ENCODE measurements at regions not wholly inside any gene's neighbourhood (a gene's known extent, or its start where the extent isn't known, plus 50 kb on each side); places are given as distances from the start of the nearest gene placed in this dataset.
A peak's percentile ranks its signal among the peaks of the same experiment; 100 is the strongest.
"Not testable (repeated sequence)": the region's sequence is repeated elsewhere in the genome, so short reads cannot be mapped to it uniquely, and the experiment has no call there.

DNA sequence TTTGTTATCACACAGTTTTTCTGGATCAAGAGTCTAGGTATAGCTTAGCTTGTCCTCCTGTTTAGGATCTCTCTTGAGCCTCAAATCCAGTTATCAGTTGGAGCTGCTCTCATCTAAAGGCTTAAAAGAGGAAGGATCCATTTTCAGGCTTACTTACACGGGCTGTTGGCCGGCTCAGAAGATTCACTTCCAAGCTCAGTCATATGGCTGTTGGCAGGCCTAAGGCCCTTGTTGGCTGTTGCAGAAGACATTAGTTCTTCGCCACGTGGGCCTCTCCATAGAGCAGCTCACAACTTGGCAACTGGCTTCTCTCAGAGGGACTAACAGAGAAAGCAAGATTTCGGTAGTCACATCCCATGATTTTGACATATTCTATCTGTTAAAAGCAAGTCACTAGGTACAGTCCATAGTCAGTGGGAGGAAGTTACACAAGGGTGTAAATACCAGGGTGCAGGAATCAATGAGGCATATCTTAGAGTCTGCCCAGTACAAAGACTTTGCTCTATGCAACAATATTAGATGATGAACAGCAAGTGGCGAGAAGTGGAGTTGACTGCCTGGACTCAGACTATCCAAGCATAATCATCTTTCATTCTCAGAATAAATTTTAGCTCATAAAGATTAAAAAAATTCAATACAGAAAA is 280.1 kb upstream of the MBL2 start:
- no peak for DNase-seq

- DNase-seq, result no peak
These were observed 272.7 kb upstream of the MBL2 start for GRCh38 chr10:53045315-53045714.

DNA sequence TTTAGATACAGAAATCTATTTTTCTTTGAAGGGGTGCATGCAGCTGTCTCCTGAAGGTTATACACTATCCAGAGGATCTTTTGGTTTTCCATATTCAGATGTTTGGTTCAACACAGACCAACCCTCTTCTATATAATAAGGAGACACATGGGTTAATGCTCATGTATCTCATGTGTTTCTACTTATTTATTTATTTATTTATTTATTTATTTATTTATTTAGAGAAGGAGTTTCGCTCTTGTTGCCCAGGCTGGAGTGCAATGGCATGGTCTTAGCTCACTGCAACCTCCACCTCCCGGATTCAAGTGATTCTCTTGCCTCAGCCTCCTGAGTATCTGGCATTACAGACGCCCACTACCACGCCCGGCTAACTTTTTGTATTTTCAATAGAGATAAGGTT is 263.2 kb upstream of the MBL2 start:
- not testable (repeated sequence) for DNase-seq

DNA sequence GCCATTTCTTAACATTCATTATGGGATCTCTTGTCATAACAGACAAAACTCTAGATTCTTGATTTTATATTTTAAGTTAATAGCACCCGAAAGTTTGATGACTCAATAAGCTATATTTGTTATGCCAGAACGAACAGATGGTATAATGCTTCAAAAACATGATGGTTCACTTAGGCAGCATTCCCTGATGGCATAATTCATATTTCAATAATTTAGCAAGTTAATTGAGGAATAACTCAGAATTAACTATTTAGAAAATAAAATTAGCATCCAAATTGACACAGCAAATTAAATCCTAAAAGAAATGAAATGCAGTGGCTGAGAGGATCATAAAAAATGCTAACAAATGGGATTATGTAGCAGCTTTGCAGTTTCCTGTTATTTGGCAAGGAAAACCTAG is 260.8 kb upstream of the MBL2 start:
- no peak for DNase-seq

- DNase-seq, result peak; percentile 2 to 42
These were observed 257.6 kb upstream of the MBL2 start for GRCh38 chr10:53029872-53030849.

DNA sequence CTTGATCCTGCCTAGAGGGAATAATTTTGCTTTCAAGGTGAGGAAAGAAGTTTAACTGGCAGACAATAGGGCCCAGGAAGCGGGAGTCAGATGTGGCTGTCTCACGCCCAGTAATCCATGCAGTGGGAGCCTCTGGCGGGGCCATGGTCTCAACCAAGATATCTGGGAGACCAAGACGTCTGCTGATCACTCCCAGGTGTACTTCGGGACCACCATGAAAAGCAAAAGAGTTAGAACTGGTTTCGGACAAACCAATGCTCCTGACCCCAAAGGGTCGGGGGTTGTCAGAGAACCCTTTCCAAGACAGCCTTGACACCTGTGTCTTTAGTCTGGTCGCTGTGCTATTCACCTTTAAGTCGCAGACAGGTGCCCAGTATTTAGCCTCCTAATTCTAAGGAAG is 256.9 kb upstream of the MBL2 start:
- DNase-seq, result no peak

DNA sequence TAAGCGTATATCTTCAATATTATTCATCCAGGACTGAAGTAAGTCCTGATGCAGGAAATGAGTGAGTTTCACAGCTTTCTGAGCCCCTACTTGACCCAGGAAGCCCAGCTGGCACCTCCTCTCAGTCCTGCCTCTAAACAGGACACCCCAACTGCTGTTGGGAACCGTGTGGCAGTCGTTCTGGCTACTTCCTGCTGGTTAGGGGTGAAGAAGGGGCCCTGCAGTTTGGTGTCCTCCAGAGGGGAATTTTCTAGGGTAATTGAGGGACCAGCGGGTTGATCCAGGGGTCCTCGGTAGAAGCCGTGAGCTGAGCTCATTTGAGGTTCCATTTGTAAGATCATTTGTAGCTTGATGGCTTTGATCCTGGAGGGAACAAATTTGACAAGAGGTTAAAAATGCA is 253.2 kb upstream of the MBL2 start:
- DNase-seq, result not testable (repeated sequence)

- DNase-seq, result no peak
These were observed 252.7 kb upstream of the MBL2 start for GRCh38 chr10:53025172-53025711.

DNA sequence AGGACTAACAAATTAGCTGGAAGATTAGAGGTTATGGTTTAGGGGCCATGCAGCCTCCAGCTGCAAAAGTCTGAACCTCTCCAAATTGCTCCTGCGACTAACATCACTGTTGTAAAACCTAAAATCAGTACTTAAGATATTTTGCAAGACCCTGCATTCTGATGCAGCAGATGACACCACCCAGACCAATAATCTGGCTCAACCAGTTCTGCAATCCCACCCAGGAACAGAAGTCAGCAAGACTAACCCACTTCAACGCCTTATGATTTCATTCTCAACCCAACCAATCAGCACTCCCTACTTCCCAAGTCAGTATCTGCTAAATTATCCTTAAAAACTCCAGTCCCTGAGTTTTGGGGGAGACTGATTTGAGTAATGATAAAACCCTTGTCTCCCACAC is 250.8 kb upstream of the MBL2 start:
- no peak for DNase-seq

GRCh38 chr10:53022611-53023088 is 250.1 kb upstream of the MBL2 start:
- DNase-seq, result no peak

GRCh38 chr10:53013201-53013810 is 240.7 kb upstream of the MBL2 start:
- DNase-seq, result no peak

GRCh38 chr10:53009961-53010907 is 237.7 kb upstream of the MBL2 start:
- DNase-seq, result no peak

DNA sequence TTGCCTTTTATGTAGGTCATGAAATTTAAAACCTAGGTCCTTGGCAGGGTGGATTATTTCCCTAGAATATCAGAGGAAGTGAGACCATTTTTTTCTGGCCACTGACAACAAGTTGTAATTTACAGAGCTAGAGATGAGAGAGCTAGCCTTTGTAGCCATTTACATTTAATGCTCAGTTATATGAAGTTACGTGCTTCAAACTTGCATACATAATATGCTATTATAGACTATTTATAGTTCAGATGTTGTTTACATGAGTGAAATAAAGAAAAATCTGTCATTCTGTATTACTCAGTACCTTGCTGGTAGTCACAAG is 234.9 kb upstream of the MBL2 start:
- no peak for DNase-seq

DNA sequence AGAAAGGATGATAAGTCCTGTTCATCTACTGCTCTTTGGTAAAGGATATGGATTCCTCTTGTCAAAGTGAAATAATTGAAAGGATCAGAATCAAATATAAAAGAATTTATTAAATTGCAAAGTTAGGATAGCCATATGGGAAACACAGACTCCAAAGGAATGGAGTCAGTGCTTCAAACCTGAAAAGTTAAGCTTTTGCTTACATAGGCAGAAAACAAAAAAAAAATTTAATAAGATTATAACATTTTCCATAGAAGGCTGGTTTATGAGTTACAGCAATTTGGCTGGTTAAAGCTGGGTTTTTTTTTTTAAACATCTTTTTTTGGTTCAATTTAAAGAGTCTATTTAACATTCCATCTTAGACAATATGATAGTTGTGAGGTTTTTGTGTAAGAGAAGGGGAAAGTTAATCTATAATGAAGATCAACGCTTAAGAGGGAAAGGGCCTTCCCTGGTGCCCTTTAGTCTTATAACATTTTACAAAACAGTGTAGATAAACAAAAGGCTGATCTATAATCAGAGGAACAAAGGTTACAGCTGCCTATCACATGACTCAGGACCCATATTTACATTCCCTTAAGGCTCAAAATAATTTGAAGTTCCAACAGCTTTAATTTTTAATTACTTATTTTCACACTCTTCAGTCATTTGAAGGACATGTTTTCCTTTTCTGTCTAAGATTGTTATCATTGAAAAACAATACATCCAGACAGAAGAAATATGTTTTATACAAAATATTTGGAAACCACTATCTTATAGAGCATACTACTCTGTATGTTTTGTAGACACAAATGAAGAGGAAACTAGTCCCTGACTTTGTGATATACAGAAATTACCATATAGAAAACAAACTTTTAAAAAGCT is 234.3 kb upstream of the MBL2 start:
- no peak for DNase-seq

DNA sequence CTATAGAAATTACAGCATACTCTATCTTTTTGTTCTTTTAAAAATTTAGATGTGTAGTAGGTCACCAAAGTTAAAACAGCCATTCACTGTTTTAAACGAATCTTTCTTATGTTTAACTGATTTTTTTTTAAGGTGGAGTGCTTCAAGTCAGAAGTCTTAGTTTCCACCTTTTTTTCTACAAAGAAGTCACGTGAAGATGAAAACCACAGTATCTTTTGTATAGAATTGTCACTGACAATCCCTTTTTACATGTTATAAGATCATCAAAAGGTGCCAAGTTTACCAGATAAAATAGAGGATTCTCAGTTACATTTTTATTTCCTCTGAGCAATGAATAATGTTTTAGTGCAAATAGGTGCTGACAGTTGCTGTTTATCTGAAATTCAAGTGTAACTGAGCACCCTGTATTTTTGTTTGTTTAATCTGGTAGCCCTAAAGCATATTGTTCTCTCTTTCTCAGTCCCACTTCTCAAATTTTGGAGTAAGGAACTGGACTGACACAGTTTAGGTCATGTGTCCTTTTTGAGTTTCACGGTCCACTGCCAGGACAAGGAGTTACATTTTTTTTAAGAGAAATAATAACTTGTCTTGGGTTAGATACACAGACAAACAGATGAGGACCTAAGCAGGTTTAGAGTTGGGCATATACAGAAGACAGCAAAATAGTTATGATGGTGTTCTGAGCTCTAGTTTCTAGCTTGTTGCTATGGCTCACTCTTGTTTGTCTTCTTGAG is 233.2 kb upstream of the MBL2 start:
- DNase-seq, result no peak

DNA sequence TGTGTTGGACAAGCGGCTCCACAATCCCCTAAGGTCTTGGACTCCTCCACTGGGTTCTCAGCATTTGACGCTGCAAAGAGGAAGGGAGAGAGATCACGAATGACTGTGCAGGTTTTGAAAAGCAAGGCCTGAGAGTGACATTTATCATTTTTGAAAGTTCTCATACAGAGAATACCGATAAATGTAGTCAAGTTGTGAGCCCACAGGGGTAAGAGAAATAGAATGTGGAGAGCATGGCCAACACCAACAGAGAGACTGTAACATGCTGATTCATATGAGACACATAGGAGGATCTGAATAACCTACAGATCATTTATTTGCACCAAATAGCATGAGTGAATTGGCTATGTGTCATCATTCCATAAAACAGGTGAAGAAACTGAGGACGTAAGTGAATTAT is 230.5 kb upstream of the MBL2 start:
- DNase-seq, result no peak

DNA sequence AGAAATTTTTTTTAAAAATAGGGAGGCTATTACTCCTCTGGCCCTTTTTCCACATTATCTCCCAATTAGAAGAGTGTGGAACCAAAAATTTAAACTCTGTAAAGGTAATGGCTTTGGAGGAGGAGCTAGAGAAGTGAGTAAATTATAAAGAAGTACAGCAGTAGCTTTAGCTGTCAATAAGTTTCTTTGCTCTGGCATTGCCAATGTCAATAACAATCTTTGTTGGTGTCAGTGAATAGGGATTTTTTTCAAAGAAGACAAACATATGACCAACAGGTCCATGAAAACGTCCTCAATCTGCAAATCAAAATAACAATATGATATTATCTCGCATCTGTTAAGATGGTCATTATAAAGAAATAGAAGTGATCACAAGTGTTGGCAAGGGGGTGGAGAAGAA is 227.1 kb upstream of the MBL2 start:
- no peak for DNase-seq

DNA sequence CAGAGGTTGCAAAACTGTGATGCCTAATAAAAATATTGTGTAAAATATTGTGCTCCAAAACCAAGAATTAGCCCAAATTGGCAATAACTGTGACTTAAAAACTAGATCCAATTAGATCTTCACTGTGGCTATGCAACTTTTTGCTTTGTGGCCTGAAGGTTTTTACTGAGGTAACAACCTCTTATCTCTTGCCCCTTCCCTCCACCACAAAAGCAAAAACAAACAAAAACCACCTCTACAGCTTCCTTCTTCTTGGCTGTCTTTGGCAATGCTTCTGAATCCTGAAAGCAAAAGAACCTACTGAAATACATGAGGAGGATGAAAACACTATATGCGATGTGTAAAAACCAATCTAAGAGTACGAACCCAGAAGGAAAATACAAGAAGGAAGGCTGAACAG is 226.7 kb upstream of the MBL2 start:
- DNase-seq, result no peak

- DNase-seq, result no peak
These were observed 224.4 kb upstream of the MBL2 start for GRCh38 chr10:52997007-52997406.

- no peak for DNase-seq
These were observed 221.8 kb upstream of the MBL2 start for GRCh38 chr10:52994370-52994769.

- DNase-seq, result no peak
These were observed 220.5 kb upstream of the MBL2 start for GRCh38 chr10:52993109-52993508.

All from CD4-positive, alpha-beta T cell treated with Interleukin-4 for 1 hour (primary cell).